HK-2 (cell line): ENCODE measurements at regions not wholly inside any gene's neighbourhood (a gene's known extent, or its start where the extent isn't known, plus 50 kb on each side); places are given as distances from the start of the nearest gene placed in this dataset.
"Not testable (repeated sequence)": the region's sequence is repeated elsewhere in the genome, so short reads cannot be mapped to it uniquely, and the experiment has no call there.

Experiments used
- DNase-seq: peaks from one replicate; pipeline ENCODE4 v3.0.0-alpha.2; 2018; ENCODE audit not compliant: unreplicated experiment

DNA sequence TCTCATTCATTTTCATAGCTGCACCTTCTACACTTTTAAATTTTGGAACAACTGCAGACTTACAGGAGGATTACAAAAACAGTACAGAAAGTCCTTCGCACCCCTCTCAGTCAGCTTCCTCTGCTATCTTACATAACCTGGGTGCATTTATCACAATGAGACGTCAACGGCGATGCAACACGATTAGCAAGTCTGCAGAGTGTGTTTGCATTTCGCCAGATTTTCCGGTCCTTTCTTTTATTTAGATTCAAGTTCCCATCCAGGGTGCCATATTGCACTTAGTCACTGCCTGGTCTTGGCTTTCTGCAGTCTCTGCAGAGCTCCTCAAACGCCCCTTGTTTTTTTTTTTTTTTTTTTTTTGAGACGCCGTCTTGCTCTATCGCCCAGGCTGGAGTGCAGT is 85.9 kb downstream of the ASMT start:
- DNase-seq = no peak

DNA sequence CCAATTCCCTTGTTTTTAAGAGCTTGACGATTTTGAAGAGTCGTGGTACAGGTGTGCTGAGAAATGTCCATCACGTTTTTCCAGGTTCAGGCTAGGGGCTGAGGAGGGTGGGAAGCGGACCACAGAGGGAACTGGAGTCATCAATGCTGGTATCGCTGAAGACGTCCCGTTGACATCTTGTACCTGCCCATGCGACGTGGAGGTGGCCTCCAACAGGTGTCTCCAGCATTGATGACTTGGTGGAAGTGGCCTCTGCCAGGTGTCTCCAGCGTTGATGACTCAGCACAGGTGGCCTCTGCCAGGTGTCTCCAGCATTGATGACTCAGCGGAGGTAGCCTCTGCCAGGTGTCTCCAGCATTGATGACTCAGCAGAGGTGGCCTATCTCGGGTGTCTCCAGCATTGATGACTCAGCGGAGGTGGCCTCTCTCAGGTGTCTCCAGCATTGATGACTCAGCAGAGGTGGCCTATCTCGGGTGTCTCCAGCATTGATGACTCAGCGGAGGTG is 86.6 kb downstream of the ASMT start:
- DNase-seq = not testable (repeated sequence)

DNA sequence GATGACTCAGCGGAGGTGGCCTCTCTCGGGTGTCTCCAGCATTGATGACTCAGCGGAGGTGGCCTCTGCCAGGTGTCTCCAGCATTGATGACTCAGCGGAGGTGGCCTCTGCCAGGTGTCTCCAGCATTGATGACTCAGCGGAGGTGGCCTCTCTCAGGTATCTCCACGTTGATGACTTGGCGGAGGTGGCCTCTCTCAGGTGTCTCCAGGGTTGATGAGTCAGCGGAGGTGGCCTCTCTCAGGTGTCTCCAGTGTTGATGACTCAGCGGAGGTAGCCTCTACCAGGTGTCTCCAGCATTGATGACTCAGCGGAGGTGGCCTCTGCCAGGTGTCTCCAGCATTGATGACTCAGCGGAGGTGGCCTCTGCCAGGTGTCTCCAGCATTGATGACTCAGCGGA is 87.3 kb downstream of the ASMT start:
- DNase-seq = not testable (repeated sequence)

DNA sequence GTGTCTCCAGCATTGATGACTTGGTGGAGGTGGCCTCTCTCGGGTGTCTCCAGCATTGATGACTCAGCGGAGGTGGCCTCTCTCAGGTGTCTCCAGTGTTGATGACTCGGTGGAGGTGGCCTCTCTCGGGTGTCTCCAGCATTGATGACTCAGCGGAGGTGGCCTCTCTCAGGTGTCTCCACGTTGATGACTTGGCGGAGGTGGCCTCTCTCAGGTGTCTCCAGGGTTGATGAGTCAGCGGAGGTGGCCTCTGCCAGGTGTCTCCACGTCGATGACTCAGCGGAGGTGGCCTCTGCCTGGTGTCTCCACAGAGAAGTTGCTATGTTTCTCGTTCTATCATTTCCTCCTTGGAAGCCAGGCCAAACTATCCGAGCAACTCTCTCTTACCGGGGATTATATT is 87.7 kb downstream of the ASMT start:
- not testable (repeated sequence) for DNase-seq

DNA sequence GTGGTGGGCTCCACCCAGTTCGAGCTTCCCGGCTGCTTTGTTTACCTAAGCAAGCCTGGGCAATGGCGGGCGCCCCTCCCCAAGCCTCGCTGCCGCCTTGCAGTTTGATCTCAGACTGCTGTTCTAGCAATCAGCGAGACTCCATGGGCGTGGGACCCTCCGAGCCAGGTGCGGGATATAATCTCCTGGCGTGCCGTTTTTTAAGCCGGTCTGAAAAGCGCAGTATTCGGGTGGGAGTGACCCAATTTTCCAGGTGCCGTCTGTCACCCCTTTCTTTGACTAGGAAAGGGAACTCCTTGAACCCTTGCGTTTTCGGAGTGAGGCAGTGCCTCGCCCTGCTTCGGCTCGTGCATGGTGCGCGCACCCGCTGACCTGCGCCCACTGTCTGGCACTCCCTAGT is 94.4 kb downstream of the ASMT start:
- not testable (repeated sequence) for DNase-seq

DNA sequence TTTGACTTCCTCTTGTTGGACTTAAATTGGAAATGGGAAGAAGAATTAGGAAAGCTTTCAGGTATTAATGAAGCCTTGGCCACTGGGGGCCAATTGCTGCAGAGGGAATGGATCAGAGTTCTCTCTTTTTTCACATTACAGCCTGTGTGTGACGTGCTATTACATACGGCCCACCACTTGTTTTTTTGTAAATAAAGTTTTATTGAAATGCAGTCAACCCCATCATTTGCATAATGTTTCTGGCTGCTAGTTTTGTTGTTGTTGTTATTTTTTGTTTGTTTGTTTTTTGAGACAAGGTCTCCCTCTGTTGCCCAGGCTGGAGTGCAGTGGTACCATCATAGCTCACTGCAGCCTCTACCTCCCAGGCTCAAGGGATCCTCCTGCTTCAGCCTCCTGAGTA is 98.4 kb downstream of the ASMT start:
- no peak for DNase-seq

DNA sequence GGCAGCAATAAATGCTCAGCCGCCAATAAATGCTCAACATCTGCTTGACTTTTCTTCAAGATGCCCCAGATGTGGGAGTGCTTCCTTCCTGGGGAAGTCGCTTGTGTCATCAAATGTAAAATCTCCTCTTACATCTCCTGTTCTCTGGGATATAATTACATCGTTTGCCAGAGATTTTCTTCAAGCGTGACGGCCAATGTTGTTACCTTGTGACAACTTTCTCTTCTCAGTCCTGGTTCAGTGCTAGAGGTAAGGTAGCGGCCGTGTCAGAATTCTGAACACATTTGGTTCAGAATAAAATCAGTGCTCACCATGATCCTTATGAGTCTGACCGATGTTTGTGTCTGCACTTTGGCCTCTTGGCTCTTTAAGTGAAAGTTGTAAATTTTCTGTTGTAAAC is 102.5 kb downstream of the ASMT start:
- no peak for DNase-seq

DNA sequence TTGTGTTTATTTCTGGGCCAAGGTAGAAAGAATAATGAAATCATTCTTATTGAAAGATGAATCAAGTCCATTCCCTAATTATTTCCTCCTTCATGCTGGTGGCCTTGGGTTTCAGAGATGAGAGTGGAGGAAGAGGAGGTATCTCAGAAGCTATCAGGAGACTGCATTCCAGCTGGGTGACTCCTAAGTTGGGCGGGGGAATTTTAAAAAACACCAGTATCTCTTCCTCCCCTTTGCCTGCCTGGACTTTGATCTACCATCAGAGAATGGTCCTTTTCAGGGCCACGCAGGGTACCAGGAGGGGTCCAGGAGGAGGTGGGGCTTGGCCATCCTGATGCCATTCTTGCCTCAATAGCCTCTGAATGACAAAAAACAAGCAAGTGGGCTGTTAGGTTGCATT is 104.4 kb downstream of the ASMT start:
- no peak for DNase-seq

DNA sequence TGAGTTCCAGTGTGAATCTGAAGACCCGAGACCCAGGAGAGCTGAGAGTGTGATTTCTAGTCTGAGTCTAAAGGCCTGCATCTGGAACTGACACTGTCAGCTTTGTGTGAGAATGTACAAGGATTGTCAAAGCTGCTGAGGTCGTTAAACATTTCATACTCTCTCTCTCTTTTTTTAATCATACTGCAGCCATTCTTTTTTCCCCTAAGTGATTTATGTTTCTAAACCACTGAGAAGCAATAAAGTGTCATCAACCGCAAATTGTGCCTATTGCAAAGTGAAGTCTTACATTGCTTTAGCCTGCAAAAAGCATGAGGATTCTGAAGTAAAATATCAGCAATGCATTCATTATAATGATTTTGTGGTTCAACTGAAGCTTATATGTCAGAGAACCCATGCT is 106.0 kb downstream of the ASMT start:
- DNase-seq = no peak

DNA sequence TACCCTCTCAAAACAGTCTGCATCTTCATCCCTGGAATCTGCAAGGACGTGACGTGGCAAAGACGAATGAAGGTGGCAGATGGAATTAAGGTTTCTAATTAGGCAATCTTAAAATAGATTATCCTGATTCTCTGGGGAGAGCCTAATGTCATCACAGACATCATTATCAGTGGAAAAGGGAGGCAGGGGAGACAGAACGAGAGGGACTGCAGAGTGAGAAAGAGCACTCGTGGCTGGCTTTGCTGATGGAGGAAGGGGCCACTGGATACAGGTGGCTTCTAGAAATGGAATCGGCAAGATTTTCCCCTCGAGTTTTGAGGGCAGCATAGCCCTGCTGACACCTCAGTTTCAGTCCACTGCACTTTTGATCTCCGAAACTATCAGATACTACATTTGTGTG is 110.6 kb downstream of the ASMT start:
- DNase-seq = no peak

DNA sequence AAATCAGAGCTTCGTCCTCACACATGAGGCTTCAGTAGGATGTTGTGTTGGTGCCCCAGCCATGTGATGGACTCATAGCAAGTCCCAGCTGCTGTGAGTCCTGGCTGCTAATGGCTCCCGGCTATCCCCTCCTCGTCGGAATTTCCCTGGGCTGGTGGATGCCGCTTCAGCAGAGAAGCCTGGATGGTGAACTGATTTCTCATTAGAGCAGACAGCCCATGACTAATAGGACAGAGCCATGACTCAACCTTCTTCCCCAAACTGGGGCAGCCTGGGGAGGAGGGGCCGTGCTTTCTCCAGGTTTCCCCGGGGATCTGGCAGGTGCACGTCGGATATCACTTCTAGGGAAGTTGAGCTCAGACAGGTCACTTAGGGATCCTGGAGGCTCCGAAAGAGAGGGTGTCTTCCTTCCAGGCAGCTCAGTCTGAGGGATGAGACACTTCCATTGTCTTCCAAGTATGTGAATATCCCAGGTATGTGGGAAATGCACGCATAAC is 112.7 kb downstream of the ASMT start:
- DNase-seq = peak; percentile 80

DNA sequence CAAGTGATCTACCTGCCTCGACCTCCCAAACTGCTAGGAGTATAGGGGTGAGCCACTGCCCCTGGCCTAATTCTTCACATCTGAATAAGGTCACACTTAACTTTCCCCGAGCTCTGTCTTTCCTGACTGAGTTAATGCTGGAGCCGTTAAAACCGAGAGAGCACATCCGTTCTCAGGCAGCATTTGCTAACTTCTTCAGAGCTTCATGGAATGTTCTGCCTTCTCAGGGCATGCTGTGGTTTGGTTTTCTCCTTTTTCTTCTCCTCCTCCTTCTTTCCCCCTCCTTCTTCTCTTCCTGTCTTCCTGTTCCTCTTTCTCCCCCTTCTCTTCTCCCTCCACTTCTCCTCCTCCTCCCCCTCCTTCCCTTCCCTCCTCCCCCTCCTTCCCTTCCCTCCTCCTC is 119.9 kb downstream of the ASMT start:
- no peak for DNase-seq

DNA sequence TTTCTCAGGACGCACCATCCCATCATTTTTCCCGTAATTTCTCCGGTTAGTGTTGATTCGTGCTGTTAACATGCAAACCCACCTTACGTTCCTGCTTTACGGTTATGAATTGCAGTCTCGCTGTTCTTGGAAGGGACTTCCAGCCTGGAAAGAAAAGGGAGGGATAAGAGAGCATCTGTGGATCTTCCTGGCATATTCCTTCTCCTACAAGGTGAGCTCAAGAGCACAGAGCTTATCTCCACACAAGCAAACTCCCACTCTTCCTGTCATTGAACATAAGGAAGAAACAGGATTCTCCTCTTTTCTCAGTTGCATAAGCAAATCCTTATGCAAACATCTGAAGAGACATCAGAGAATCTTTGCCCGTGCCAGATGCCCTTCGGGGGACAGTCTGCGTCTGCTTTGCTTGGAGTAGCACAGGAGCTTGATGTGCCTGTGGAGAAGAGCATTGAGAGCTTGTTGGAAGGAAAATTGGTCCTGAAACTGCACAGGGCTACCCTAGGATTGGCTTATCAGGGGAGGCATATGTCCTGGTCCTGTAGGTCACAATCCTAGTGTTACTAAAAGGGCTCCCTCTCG is 127.0 kb downstream of the ASMT start:
- DNase-seq = no peak

DNA sequence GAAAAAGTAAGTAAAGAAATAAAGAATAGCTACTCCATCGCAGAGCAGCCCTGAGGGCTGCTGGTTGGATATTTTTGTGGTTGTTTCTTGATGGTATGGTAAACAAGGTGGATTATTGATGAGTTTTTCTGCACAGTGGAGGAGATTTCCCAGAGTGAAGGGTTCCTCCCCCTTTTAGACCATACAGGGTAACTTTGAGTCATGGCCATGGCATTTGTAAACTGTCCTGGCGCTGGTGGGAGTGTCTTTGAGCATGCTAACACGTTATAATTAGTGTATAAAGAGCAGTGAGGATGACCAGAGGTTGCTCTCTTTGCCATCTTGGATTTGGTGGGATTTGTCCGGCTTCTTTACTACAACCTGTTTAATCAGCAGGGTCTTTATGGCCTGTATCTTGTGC is 128.2 kb downstream of the ASMT start:
- DNase-seq = no peak

DNA sequence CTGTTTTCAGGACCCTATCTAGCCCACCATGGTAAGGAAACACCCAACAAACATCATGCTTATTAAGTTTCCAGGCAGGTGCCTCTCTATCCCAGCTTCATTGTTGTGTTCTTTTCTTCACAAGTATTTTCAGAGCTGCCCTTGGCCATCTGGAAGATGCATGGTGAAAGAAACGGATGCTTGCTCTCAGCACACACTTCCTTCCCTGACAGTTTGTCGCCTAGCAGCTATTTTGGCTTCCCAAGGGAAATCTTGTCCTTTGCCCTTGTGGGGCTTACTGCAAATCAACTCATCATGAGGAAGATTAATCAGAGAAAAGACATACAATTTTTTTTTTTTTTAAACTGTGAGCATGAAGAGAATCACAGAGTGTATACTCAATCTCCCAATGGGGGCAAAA is 128.8 kb downstream of the ASMT start:
- DNase-seq = no peak

DNA sequence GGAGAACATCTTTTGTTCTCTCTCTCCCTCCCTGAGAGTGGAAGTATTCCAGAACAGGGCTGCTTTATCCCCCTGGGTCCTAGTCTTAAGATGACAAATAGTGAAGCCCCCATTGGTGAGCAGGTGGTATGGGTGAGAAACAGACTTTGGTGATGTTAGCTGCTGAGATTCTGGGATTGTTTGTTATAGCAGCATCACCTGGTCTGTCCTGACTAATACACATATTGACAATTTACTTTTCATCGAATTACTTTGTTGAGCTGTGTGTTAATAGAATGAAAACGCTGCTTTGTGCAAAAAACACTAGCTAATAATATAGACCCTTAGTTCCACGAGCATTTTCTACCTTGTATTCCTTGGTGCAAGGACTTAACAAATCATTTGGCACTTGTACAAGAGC is 133.5 kb downstream of the ASMT start:
- DNase-seq = no peak

DNA sequence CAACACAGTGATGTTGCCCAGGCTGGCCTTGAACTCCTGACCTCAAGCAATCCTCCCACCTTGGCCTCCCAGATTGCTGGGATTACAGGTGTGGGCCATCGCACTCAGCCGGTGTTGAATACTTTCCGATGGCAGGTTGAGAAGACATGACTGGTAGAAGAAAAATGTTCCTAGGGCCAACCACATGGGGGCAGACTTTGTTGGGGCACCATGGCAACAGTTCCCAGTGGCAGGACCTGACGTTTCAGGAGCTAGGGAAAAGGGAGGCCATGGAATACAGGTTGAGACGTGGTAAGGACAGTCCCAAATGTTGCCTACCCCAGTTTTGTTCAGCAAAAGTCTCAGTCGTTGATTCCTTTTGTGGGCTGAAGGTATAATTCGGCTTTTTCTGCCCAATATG is 134.6 kb downstream of the ASMT start:
- DNase-seq = no peak

DNA sequence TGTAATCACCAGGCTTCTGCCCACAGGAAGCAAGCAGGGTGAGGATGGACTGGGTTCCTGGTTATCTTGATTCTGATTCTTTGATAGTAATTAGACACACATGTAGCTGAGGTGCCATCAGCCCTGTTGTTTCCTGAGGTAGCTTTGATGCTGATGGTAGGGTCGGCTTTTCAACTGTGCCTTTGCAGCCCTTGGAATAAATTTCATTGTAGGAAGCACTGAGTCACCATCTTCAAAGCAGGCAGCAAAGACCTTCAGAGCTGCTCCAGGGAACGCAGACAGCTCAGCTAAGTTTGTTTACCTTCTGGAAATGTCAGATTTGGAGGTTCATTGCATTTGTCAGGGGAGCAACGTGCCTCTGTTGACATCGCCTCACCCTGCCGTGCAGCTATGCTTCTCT is 135.4 kb downstream of the ASMT start:
- DNase-seq = no peak

DNA sequence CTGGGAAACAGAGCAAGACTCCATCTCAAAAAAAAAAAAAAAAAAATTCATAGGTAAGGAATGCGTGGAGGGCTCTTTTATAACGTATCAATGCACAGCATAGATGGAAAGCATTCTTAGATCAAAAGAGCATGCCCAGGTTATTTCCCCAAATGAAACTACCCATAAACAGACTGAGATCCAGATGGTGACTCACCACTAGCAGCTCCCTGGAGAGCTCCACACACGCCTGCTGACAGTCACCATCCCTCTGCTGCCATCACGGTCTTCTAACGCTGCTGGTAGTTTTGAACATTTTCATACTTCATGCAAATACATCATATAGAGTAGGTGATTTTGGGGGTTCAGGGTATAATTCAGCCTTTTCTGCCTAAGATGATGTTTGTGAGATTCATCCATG is 136.9 kb downstream of the ASMT start:
- no peak for DNase-seq

DNA sequence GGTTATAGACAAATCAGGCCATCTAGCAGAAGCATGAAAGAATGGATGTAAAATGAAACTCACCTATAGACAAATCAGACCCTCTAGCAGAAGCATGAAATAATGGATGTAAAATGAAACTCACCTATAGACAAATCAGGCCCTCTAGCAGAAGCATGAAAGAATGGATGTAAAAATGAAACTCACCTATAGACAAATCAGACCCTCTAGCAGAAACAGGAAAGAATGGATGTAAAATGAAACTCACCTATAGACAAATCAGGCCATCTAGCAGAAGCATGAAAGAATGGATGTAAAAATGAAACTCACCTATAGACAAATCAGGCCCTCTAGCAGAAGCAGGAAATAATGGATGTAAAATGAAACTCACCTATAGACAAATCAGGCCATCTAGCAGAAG is 137.9 kb downstream of the ASMT start:
- DNase-seq = not testable (repeated sequence)

DNA sequence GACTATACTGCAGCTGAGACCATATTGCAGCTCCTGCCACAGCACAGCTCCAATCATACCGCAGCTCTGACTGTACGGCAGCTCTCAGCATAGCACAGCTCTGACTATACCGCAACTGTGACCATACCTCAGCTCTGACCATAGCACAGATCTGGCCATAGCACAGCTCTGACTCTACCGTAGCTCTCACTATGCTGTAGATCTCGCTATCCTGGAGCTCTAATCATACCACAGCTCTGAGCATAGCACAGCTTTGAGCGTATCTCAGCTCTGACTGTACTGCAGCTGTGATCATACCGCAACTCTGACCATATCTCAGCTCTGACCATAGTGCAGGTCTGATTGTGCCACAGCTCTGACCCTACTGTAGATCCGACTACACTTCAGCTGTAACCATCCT is 139.2 kb downstream of the ASMT start:
- no peak for DNase-seq

DNA sequence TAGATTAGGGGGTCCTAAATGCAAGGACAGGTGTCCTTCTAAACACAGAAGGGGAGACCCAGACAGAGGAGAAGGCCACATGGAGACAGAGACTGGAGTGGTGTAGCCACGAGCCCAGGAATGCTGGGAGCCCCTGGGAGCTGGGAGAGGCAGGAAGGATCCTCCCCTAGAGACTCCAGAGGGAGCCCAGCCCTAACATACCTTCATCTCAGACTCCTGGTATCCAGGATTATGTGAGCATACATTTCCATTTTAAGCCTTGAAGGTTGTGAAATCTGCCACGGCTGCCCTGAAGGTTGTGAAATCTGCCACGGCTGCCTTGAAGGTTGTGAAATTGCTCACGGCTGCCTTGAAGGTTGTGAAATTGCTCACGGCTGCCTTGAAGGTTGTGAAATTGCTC is 148.4 kb downstream of the ASMT start:
- no peak for DNase-seq

DNA sequence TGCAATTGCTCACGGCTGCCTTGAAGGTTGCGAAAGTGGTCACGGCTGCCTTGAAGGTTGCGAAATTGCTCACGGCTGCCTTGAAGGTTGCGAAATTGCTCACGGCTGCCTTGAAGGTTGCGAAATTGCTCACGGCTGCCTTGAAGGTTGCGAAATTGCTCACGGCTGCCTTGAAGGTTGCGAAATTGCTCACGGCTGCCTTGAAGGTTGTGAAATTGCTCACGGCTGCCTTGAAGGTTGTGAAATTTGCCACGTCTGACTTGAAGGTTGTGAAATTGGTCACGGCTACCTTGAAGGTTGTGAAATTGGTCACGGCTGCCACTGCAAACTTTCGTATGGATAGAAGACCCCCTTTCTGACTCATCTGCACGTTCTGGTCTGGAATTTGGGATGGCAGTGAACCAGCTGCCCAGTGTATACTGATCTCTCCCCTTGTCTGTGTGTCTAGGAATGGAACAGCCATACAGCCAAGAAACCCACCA is 150.1 kb downstream of the ASMT start:
- not testable (repeated sequence) for DNase-seq

DNA sequence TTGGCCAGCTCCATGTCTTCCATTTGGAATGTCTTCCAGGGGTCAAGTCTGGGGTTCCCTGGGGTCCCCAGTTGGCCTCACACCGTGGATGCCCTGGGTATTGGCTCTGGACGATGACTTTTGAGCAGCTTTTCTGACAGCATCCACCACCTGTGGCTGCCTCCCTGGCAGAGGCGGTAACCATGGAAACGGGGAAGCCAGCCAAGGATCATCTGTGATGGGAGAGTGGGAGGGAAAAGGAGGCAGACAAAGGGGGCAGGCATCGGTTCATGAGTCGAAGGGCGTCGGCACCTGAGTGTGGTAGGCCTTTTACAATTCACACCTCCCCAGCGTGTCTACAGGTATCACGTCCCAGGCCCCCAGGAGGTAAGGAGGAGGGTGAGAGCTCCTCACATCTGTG is 152.2 kb downstream of the ASMT start:
- DNase-seq = no peak
